C4-2B (cell line): ENCODE measurements at regions not wholly inside any gene's neighbourhood (a gene's known extent, or its start where the extent isn't known, plus 50 kb on each side); places are given as distances from the start of the nearest gene placed in this dataset.

Source experiments
- CTCF ChIP-seq: fragments of 450-650 bp; conservative IDR thresholded peaks from 2 replicates; pipeline ENCODE4 v1.5.1; 2017; ENCODE audit warnings: mild to moderate bottlenecking
- ZFX ChIP-seq: fragments of 450-650 bp; IDR thresholded peaks from 2 replicates; pipeline ENCODE4 v1.6.1; 2017

- TF ChIP-seq CTCF (no peak), ZFX (no peak)
Measured at GRCh38 chr2:220001751-220002150, 374.3 kb downstream of the SLC4A3 start.
